H1 (cell line): ENCODE measurements at regions not wholly inside any gene's neighbourhood (a gene's known extent, or its start where the extent isn't known, plus 50 kb on each side); places are given as distances from the start of the nearest gene placed in this dataset.

Experiments used
- CTCF ChIA-PET: fragments of 300-600 bp; sonication (Branson Sonifier 250); formaldehyde crosslinking; loops from one replicate; lab custom pipeline; 2021; ENCODE audit not compliant: partially characterized antibody; lab: Charles Lee
- POLR2A ChIA-PET: fragments of 300-600 bp; sonication (Branson Sonifier 250); formaldehyde crosslinking; loops from one replicate; lab custom pipeline; 2021; ENCODE audit warnings: inconsistent platforms; ENCODE audit not compliant: partially characterized antibody; lab: Charles Lee
- DNase-seq, 2 experiments: peaks; one replicate each; pipeline versions ENCODE4 v3.0.0 to v3.0.0-alpha.2; 2010 to 2022; ENCODE audit warnings: low spot score in 2 of 2, low read depth in 1 of 2, mixed read lengths in 1 of 2
- FAIRE-seq: peaks from 2 replicates; lab custom pipeline; 2011; peaks lifted over from hg19 to GRCh38; lab: Jason Lieb, UNC
- H2AFZ ChIP-seq: 2 replicates; pipeline ENCODE4 v1.8.1; 2012; ENCODE audit warnings: low read length, inconsistent platforms
- H2AK5ac ChIP-seq: 2 replicates; pipeline ENCODE4 v1.6.1; 2013; ENCODE audit warnings: low read depth, low read length
- H2BK120ac ChIP-seq: replicated peaks from 2 replicates; pipeline ENCODE3; 2013; ENCODE audit warnings: low read depth, low read length, inconsistent platforms
- H2BK12ac ChIP-seq: 2 replicates; pipeline ENCODE4 v1.6.1; 2013; ENCODE audit warnings: low read depth, low read length
- H2BK15ac ChIP-seq: 2 replicates; pipeline ENCODE4 v1.6.1; 2013; ENCODE audit warnings: low read length
- H2BK20ac ChIP-seq: 2 replicates; pipeline ENCODE4 v1.6.1; 2013; ENCODE audit warnings: low read length
- H2BK5ac ChIP-seq: 2 replicates; pipeline ENCODE4 v1.6.1; 2013; ENCODE audit warnings: low read depth, low read length
- H3K14ac ChIP-seq: 2 replicates; pipeline ENCODE4 v1.6.1; 2013; ENCODE audit warnings: inconsistent platforms; ENCODE audit not compliant: insufficient read length
- H3K18ac ChIP-seq: 2 replicates; pipeline ENCODE4 v1.6.1; 2013; ENCODE audit warnings: low read length; ENCODE audit errors: extremely low read depth
- H3K23ac ChIP-seq: 2 replicates; pipeline ENCODE4 v1.6.1; 2013; ENCODE audit warnings: inconsistent platforms; ENCODE audit not compliant: insufficient read length
- H3K23me2 ChIP-seq: 2 replicates; pipeline ENCODE4 v1.6.1; 2013; ENCODE audit warnings: low read depth, low read length
- H3K27ac ChIP-seq: 2 replicates; pipeline ENCODE4 v1.6.1; 2011; ENCODE audit warnings: low read depth, low read length, inconsistent platforms
- H3K27me3 ChIP-seq, 4 experiments: replicated peaks in 1 of 4; 1 replicate in 1 of 4; 2 replicates in 3 of 4; pipeline versions ENCODE4 v1.6.1 to v1.8.1; 2011 to 2013; ENCODE audit warnings: low read length in 3 of 4, mild to moderate bottlenecking in 3 of 4, inconsistent platforms in 2 of 4, mixed read lengths in 2 of 4, moderate library complexity in 1 of 4; ENCODE audit not compliant: control insufficient read depth in 3 of 4, insufficient read depth in 3 of 4; ENCODE audit errors: extremely low read depth in 1 of 4
- H3K36me3 ChIP-seq, 4 experiments: 2 replicates each; pipeline versions ENCODE4 v1.6.1 to v1.8.1; 2011 to 2013; ENCODE audit warnings: mild to moderate bottlenecking in 4 of 4, low read length in 3 of 4, moderate library complexity in 2 of 4, control low read depth in 1 of 4, inconsistent platforms in 1 of 4; ENCODE audit not compliant: insufficient read depth in 4 of 4, control insufficient read depth in 2 of 4
- H3K4ac ChIP-seq: replicated peaks from 2 replicates; pipeline ENCODE3; 2013; ENCODE audit warnings: low read length, low read depth, mixed read lengths, inconsistent platforms; ENCODE audit not compliant: insufficient read length
- H3K4me1 ChIP-seq, 4 experiments: replicated peaks in 1 of 4; 1 replicate in 1 of 4; 2 replicates in 3 of 4; pipeline versions ENCODE4 v1.6.1 to v1.8.1; 2011 to 2013; ENCODE audit warnings: low read length in 3 of 4, inconsistent platforms in 2 of 4, mixed read lengths in 1 of 4; ENCODE audit not compliant: insufficient read depth in 4 of 4, control insufficient read depth in 3 of 4
- H3K4me2 ChIP-seq, 2 experiments: 2 replicates each; pipeline versions ENCODE4 v1.6.1 to v1.8.1; 2011 to 2013; ENCODE audit warnings: low read depth in 2 of 2, low read length in 2 of 2, control low read depth in 1 of 2, inconsistent platforms in 1 of 2, mild to moderate bottlenecking in 1 of 2; ENCODE audit not compliant: insufficient read depth in 1 of 2
- H3K4me3 ChIP-seq, 4 experiments: fragments of 200-600, 300-600 bp in 1 of 4; sonication (generic), shearing (Covaris generic), sonication (Bioruptor Twin) in 1 of 4; 2 replicates each; pipeline versions ENCODE4 v1.5.1 to v1.8.1; 2011 to 2016; ENCODE audit warnings: low read length in 4 of 4, low read depth in 3 of 4, control low read depth in 2 of 4, inconsistent platforms in 2 of 4, mild to moderate bottlenecking in 2 of 4, mixed read lengths in 1 of 4, moderate library complexity in 1 of 4; ENCODE audit not compliant: insufficient read depth in 2 of 4; ENCODE audit errors: extremely low read depth in 1 of 4
- H3K56ac ChIP-seq: replicated peaks from 2 replicates; pipeline ENCODE3; 2013; ENCODE audit warnings: low read depth, mild to moderate bottlenecking, mixed read lengths, low read length, inconsistent platforms; ENCODE audit not compliant: insufficient read length
- H3K79me1 ChIP-seq: 2 replicates; pipeline ENCODE4 v1.6.1; 2013; ENCODE audit warnings: low read depth, low read length, control low read depth
- H3K79me2 ChIP-seq, 2 experiments: 2 replicates each; pipeline versions ENCODE4 v1.6.1 to v1.8.1; 2012 to 2013; ENCODE audit warnings: low read length in 2 of 2, mild to moderate bottlenecking in 2 of 2, inconsistent platforms in 1 of 2; ENCODE audit not compliant: insufficient read depth in 2 of 2, control insufficient read depth in 1 of 2
- H3K9ac ChIP-seq, 4 experiments: replicated peaks in 1 of 4; 1 replicate in 1 of 4; 2 replicates in 3 of 4; pipeline versions ENCODE4 v1.6.1 to v1.8.1; 2011 to 2013; ENCODE audit warnings: low read depth in 3 of 4, low read length in 3 of 4, control low read depth in 2 of 4, mild to moderate bottlenecking in 2 of 4, moderate library complexity in 2 of 4, inconsistent platforms in 1 of 4; ENCODE audit errors: extremely low read depth in 1 of 4
- H3K9me3 ChIP-seq, 2 experiments: 2 replicates each; pipeline versions ENCODE4 v1.6.1 to v1.8.1; 2012 to 2013; ENCODE audit warnings: mild to moderate bottlenecking in 2 of 2, moderate library complexity in 2 of 2, control low read depth in 1 of 2, inconsistent platforms in 1 of 2, low read depth in 1 of 2, low read length in 1 of 2, mixed read lengths in 1 of 2; ENCODE audit not compliant: insufficient read depth in 2 of 2
- H4K20me1 ChIP-seq, 2 experiments: replicated peaks in 1 of 2; 2 replicates each; pipeline versions ENCODE3 to v1.8.1; 2011 to 2013; ENCODE audit warnings: inconsistent platforms in 2 of 2, low read length in 2 of 2, mild to moderate bottlenecking in 1 of 2; ENCODE audit not compliant: insufficient read depth in 2 of 2, control insufficient read depth in 1 of 2
- H4K5ac ChIP-seq: 2 replicates; pipeline ENCODE4 v1.6.1; 2013; ENCODE audit warnings: low read length, low read depth, mixed read lengths, inconsistent platforms; ENCODE audit not compliant: insufficient read length
- H4K8ac ChIP-seq: 2 replicates; pipeline ENCODE4 v1.8.0; 2013; ENCODE audit warnings: mild to moderate bottlenecking, moderate library complexity, low read length, inconsistent platforms; ENCODE audit not compliant: insufficient read depth; ENCODE audit errors: extremely low read depth
- H4K91ac ChIP-seq: replicated peaks from 2 replicates; pipeline ENCODE3; 2013; ENCODE audit warnings: low read length, mixed read lengths, inconsistent platforms; ENCODE audit not compliant: insufficient read length
- CEBPB ChIP-seq: IDR thresholded peaks from 2 replicates; pipeline ENCODE4 v1.6.1; 2012; ENCODE audit warnings: low read depth, low read length
- EP300 ChIP-seq, 2 experiments: IDR thresholded peaks; 1 replicate in 1 of 2; 2 replicates in 1 of 2; pipeline ENCODE4 v1.6.1; 2011 to 2012; ENCODE audit warnings: low read depth in 2 of 2, low read length in 2 of 2, mild to moderate bottlenecking in 2 of 2, borderline replicate concordance in 1 of 2, inconsistent platforms in 1 of 2, moderate library complexity in 1 of 2
- EZH2 ChIP-seq: fragments of 200-600 bp; sonication (generic); IDR thresholded peaks from 2 replicates; pipeline ENCODE4 v1.7.1; 2012; ENCODE audit warnings: low read depth, mild to moderate bottlenecking, moderate library complexity, low read length, inconsistent platforms; ENCODE audit not compliant: severe bottlenecking
- HDAC6 ChIP-seq: IDR thresholded peaks from one replicate; pipeline ENCODE4 v1.7.1; 2012; ENCODE audit warnings: low read depth, mild to moderate bottlenecking, inconsistent platforms, low read length, moderate library complexity
- POLR2AphosphoS5 ChIP-seq: IDR thresholded peaks from 2 replicates; pipeline ENCODE4 v1.6.1; 2011; ENCODE audit warnings: low read depth, low read length
- POU5F1 ChIP-seq: IDR thresholded peaks from 2 replicates; pipeline ENCODE4 v1.6.1; 2011; ENCODE audit warnings: low read depth, mild to moderate bottlenecking, low read length, moderate library complexity
- TAF1 ChIP-seq: IDR thresholded peaks from 2 replicates; pipeline ENCODE4 v1.6.1; 2011; ENCODE audit warnings: mild to moderate bottlenecking, low read depth, low read length
- YY1 ChIP-seq: IDR thresholded peaks from 2 replicates; pipeline ENCODE4 v1.6.1; 2011; ENCODE audit warnings: low read depth, mild to moderate bottlenecking, low read length
- WGBS, 2 experiments: shearing (Covaris generic) in 1 of 2; methylation state at CpG; one replicate each; pipeline versions ENCODE4 v1.1.6 to v1.1.7; 2013 to 2015; ENCODE audit warnings: low lambda C conversion rate in 2 of 2, mixed read lengths in 2 of 2, inconsistent platforms in 1 of 2, low coverage in 1 of 2, missing lambda C conversion rate in 1 of 2; ENCODE audit not compliant: insufficient replicate concordance in 2 of 2, insufficient coverage in 1 of 2, insufficient read length in 1 of 2; ENCODE audit errors: extremely low coverage in 1 of 2, missing lambda C conversion rate in 1 of 2; 5-methylcytosine and 5-hydroxymethylcytosine counted together
- TF ChIP-seq, protein P1 (sequence below): IDR thresholded peaks from 2 replicates; pipeline ENCODE4 v1.6.1; 2011; ENCODE audit warnings: low read depth, mild to moderate bottlenecking, low read length; ENCODE audit not compliant: insufficient read depth

DNA sequence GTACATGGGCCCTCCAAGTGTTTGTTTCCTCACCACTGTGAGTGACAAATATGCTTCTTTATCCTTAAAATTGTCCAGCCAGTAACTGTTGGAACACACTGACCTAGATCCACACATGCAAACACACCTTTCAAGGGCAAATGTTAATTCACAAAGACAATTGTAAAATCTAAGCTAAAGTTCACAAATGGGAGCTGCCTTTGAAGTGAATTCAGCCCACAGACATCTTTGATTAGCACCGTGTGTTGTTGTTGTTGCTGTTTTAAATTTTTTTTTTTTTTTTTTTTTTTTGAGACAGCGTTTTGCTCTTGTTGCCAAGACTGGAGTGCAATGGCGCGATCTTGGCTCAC is 52.3 kb upstream of the SLC16A1 start:
- ChIA-PET CTCF (interaction anchor here (1.5 kb wide), 1 partner anchor 78 kb away, joined by 3 read pairs; no protein-coding TSS in a partner anchor), POLR2A (interaction anchor here (1.0 to 1.5 kb wide), 2 partner anchors 10 to 19 kb away, joined by 3 to 4 read pairs; no protein-coding TSS in a partner anchor)
- H2BK12ac ChIP-seq, result no peak overlapping the region
- no peaks in the 10 kb centered on the region for H3K79me1 ChIP-seq
- H3K27me3 ChIP-seq, result no peaks in the 10 kb centered on the region
- H3K27ac ChIP-seq, result no peak overlapping the region
- no peak overlapping the region for H3K4me3 ChIP-seq
- FAIRE-seq (no peak), DNase-seq (no peak)
- no peak overlapping the region for H4K91ac ChIP-seq
- no peak overlapping the region for H2AFZ ChIP-seq
- H2BK5ac ChIP-seq, result no peak overlapping the region
- no peaks in the 10 kb centered on the region for H3K9me3 ChIP-seq
- H4K20me1 ChIP-seq, result no peaks in the 10 kb centered on the region
- no peak overlapping the region for H2BK20ac ChIP-seq
- H3K14ac ChIP-seq, result no peak overlapping the region
- no peaks in the 10 kb centered on the region for H3K4me1 ChIP-seq
- no peak overlapping the region for H2AK5ac ChIP-seq
- H3K4me2 ChIP-seq, result no peak overlapping the region
- H3K56ac ChIP-seq, result no peak overlapping the region
- H3K9ac ChIP-seq, result no peak overlapping the region
- 94% methylated on average over 3 of the region's 4 CpGs; no CpG with 5 or more reads in 1 of the 2 experiments for WGBS, 2 experiments
- TF ChIP-seq CEBPB (no peak), HDAC6 (no peak), POU5F1 (no peak), EZH2 (no peak), YY1 (no peak), EP300 (IDR thresholded peaks at IDR 0.05; ENCODE audit: borderline replicate concordance in 1 of 2, low read depth in 2 of 2, low read length in 2 of 2) (no peak), POLR2AphosphoS5 (no peak), TAF1 (no peak)
- TF ChIP-seq, protein P1, sequence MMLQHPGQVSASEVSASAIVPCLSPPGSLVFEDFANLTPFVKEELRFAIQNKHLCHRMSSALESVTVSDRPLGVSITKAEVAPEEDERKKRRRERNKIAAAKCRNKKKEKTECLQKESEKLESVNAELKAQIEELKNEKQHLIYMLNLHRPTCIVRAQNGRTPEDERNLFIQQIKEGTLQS, result no peak
- no peak overlapping the region for H3K23ac ChIP-seq
- no peaks in the 10 kb centered on the region for H3K23me2 ChIP-seq
- no peaks in the 10 kb centered on the region for H3K79me2 ChIP-seq
- H4K8ac ChIP-seq, result no peak overlapping the region
- no peak overlapping the region for H3K4ac ChIP-seq
- no peak overlapping the region for H2BK120ac ChIP-seq
- no peak overlapping the region for H4K5ac ChIP-seq
- H3K18ac ChIP-seq, result no peak overlapping the region
- no peak overlapping the region for H2BK15ac ChIP-seq
- H3K36me3 ChIP-seq, result peaks cover 0 to 3% (median 0%) of the 10 kb centered on the region in 4 experiments; a peak in 1 of 8 replicates
